ENCODE measurements at regions not wholly inside any gene's neighbourhood (a gene's known extent, or its start where the extent isn't known, plus 50 kb on each side); places are given as distances from the start of the nearest gene placed in this dataset.

DNA sequence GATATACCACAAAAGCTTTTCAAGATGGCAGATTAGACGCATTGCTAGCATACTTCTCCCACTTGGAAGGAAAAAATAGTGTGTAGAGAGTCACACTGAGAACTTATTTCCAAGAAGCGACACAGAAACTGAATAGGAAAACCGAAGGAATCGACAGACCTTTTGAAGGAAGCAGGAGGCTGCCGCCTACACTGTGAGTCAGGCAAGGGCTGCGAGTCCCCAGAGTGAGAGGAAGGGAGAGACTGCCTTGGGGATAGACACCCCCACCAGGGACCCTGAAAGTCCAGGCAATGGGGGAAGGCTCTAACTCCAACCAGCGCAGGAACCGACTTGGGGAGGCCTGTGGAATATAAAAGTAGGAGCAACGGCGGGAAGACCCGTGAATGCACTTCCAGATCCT lies 53.7 kb upstream of the SIRPG start:
- TF ChIP-seq, protein P1, sequence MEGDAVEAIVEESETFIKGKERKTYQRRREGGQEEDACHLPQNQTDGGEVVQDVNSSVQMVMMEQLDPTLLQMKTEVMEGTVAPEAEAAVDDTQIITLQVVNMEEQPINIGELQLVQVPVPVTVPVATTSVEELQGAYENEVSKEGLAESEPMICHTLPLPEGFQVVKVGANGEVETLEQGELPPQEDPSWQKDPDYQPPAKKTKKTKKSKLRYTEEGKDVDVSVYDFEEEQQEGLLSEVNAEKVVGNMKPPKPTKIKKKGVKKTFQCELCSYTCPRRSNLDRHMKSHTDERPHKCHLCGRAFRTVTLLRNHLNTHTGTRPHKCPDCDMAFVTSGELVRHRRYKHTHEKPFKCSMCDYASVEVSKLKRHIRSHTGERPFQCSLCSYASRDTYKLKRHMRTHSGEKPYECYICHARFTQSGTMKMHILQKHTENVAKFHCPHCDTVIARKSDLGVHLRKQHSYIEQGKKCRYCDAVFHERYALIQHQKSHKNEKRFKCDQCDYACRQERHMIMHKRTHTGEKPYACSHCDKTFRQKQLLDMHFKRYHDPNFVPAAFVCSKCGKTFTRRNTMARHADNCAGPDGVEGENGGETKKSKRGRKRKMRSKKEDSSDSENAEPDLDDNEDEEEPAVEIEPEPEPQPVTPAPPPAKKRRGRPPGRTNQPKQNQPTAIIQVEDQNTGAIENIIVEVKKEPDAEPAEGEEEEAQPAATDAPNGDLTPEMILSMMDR (IDR thresholded peaks at IDR 0.05) = no peak
- no peak for TF ChIP-seq ZFX (IDR thresholded peaks at IDR 0.05; ENCODE audit: borderline replicate concordance)
